WERI-Rb-1 (cell line): ENCODE measurements at regions not wholly inside any gene's neighbourhood (a gene's known extent, or its start where the extent isn't known, plus 50 kb on each side); places are given as distances from the start of the nearest gene placed in this dataset.
"Not testable (repeated sequence)": the region's sequence is repeated elsewhere in the genome, so short reads cannot be mapped to it uniquely, and the experiment has no call there.

Source experiments
- DNase-seq: peaks from one replicate; pipeline ENCODE4 v3.0.0-alpha.2; 2020
- H3K27ac ChIP-seq: fragments of 250-450 bp; sonication (Bioruptor Pico); 2 replicates; pipeline ENCODE4 v1.5.1; 2020; ENCODE audit warnings: mild to moderate bottlenecking, moderate library complexity
- H3K27me3 ChIP-seq: fragments of 250-450 bp; sonication (Bioruptor Pico); 2 replicates; pipeline ENCODE4 v1.5.1; 2021; ENCODE audit warnings: mild to moderate bottlenecking, low read depth, moderate library complexity; ENCODE audit not compliant: insufficient read depth, severe bottlenecking
- H3K36me3 ChIP-seq: fragments of 250-450 bp; sonication (Bioruptor Pico); 2 replicates; pipeline ENCODE4 v1.5.1; 2020; ENCODE audit warnings: mild to moderate bottlenecking, moderate library complexity
- H3K4me3 ChIP-seq: 2 replicates; pipeline ENCODE4 v1.5.1; 2011; ENCODE audit warnings: low read depth, mild to moderate bottlenecking, control low read depth, low read length
- H3K9me3 ChIP-seq: fragments of 250-450 bp; sonication (Bioruptor Pico); 2 replicates; pipeline ENCODE4 v1.5.1; 2021; ENCODE audit warnings: mild to moderate bottlenecking, moderate library complexity; ENCODE audit not compliant: severe bottlenecking
- CTCF ChIP-seq: IDR thresholded peaks from 2 replicates; pipeline ENCODE4 v1.5.1; 2011; ENCODE audit warnings: low read depth, mild to moderate bottlenecking, control low read depth, inconsistent platforms, low read length

GRCh38 chr4:171342646-171343045 lies 470.6 kb upstream of the GALNTL6 start:
- no peaks in the 10 kb centered on the region for H3K27me3 ChIP-seq
- H3K9me3 ChIP-seq, result no peaks in the 10 kb centered on the region
- peak overlapping the region; percentile 74 for H3K27ac ChIP-seq
- no peak for TF ChIP-seq CTCF
- DNase-seq, result peak; percentile 86
- H3K36me3 ChIP-seq, result no peaks in the 10 kb centered on the region
- peak overlapping the region; percentile 6; the same call in 1 of the 2 replicates for H3K4me3 ChIP-seq

- no peaks in the 10 kb centered on the region for H3K36me3 ChIP-seq
- no peak overlapping the region for H3K4me3 ChIP-seq
- no peak for TF ChIP-seq CTCF
- no peak for DNase-seq
- H3K27ac ChIP-seq, result no peak overlapping the region
- H3K9me3 ChIP-seq, result no peaks in the 10 kb centered on the region
- no peaks in the 10 kb centered on the region for H3K27me3 ChIP-seq
These were observed 472.9 kb upstream of the GALNTL6 start for GRCh38 chr4:171340258-171340657.

- H3K9me3 ChIP-seq, result no peaks in the 10 kb centered on the region
- H3K4me3 ChIP-seq, result no peak overlapping the region
- no peak for TF ChIP-seq CTCF
- no peaks in the 10 kb centered on the region for H3K27me3 ChIP-seq
- no peak for DNase-seq
- no peaks in the 10 kb centered on the region for H3K36me3 ChIP-seq
- H3K27ac ChIP-seq, result no peak overlapping the region
These were observed 478.7 kb upstream of the GALNTL6 start for GRCh38 chr4:171334549-171334948.

GRCh38 chr4:171308661-171309060 lies 504.5 kb upstream of the GALNTL6 start:
- no peak for TF ChIP-seq CTCF
- H3K9me3 ChIP-seq, result no peaks in the 10 kb centered on the region
- DNase-seq, result no peak
- H3K36me3 ChIP-seq, result no peaks in the 10 kb centered on the region
- H3K27me3 ChIP-seq, result no peaks in the 10 kb centered on the region
- H3K4me3 ChIP-seq, result no peak overlapping the region
- no peak overlapping the region for H3K27ac ChIP-seq

- H3K27me3 ChIP-seq, DNase-seq, H3K36me3 ChIP-seq, H3K27ac ChIP-seq, H3K4me3 ChIP-seq, H3K9me3 ChIP-seq: not testable (repeated sequence)
These were observed 515.0 kb upstream of the GALNTL6 start for GRCh38 chr4:171298048-171298718.

GRCh38 chr4:171288816-171289432 lies 524.3 kb upstream of the GALNTL6 start:
- no peak for DNase-seq
- Histone ChIP-seq H3K4me3 (no peak overlapping the region), H3K27ac (no peak overlapping the region), H3K36me3 (no peaks in the 10 kb centered on the region), H3K9me3 (no peaks in the 10 kb centered on the region), H3K27me3 (no peaks in the 10 kb centered on the region)
- TF ChIP-seq CTCF, result no peak
